Tibial nerve (tissue), 3 donors: ENCODE measurements at regions not wholly inside any gene's neighbourhood (a gene's known extent, or its start where the extent isn't known, plus 50 kb on each side); places are given as distances from the start of the nearest gene placed in this dataset.

Experiments
- POLR2A ChIP-seq, 2 donors: fragments of 450-650 bp; IDR thresholded peaks; one replicate each; pipeline ENCODE4 v1.6.1; 2017; ENCODE audit warnings: antibody characterized with exemption in 2 of 2, mild to moderate bottlenecking in 2 of 2, moderate library complexity in 2 of 2
- TF ChIP-seq, protein P1 (sequence below), 5 experiments: fragments of 200-600 bp in 3 of 5; fragments of 450-650 bp in 2 of 5; sonication (generic) in 3 of 5; IDR thresholded peaks; one replicate each; pipeline ENCODE4 v1.5.1; 2016 to 2019; ENCODE audit warnings: antibody characterized with exemption in 5 of 5, mild to moderate bottlenecking in 3 of 5, moderate library complexity in 2 of 5

DNA sequence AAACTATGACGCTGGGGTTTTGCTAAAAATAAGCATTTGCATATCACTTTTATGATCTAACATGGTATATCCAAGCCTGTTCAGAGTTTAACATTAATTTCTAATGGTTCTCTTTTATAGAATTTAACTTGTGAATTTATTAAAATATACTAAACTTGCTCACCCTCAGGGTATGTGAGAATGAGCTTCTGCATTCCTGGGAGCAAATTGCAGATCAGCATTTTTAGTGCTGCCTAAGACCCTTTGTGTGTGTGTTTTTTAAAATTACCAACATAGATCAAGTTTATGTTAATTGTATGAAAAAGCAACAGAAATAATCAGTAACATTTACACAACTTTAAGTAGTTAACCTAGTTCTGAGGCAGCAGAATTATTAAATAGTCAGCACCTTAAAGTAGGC, 218.0 kb upstream of the AGA start:
- TF ChIP-seq, protein P1, sequence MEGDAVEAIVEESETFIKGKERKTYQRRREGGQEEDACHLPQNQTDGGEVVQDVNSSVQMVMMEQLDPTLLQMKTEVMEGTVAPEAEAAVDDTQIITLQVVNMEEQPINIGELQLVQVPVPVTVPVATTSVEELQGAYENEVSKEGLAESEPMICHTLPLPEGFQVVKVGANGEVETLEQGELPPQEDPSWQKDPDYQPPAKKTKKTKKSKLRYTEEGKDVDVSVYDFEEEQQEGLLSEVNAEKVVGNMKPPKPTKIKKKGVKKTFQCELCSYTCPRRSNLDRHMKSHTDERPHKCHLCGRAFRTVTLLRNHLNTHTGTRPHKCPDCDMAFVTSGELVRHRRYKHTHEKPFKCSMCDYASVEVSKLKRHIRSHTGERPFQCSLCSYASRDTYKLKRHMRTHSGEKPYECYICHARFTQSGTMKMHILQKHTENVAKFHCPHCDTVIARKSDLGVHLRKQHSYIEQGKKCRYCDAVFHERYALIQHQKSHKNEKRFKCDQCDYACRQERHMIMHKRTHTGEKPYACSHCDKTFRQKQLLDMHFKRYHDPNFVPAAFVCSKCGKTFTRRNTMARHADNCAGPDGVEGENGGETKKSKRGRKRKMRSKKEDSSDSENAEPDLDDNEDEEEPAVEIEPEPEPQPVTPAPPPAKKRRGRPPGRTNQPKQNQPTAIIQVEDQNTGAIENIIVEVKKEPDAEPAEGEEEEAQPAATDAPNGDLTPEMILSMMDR (IDR thresholded peaks at IDR 0.05), result no peak
- TF ChIP-seq POLR2A (IDR thresholded peaks at IDR 0.05), result no peak
